Fibroblast of lung (primary cell): ENCODE measurements at regions not wholly inside any gene's neighbourhood (a gene's known extent, or its start where the extent isn't known, plus 50 kb on each side); places are given as distances from the start of the nearest gene placed in this dataset.

Experiments used
- EZH2 ChIP-seq: IDR thresholded peaks from 2 replicates; pipeline ENCODE4 v1.5.1; 2012; ENCODE audit warnings: low read length, control low read depth, mild to moderate bottlenecking; ENCODE audit errors: missing control alignments
- TF ChIP-seq, protein P1 (sequence below), 2 donors: IDR thresholded peaks in 1 of 2; conservative IDR thresholded peaks in 1 of 2; 1 replicate in 1 of 2; 2 replicates in 1 of 2; pipeline ENCODE4 v1.5.1; 2011 to 2012; ENCODE audit warnings: low read length in 2 of 2, control low read depth in 1 of 2, inconsistent platforms in 1 of 2, low read depth in 1 of 2, mild to moderate bottlenecking in 1 of 2

GRCh38 chr13:60679928-60680694 lies 283.1 kb downstream of the TDRD3 start:
- TF ChIP-seq EZH2: no peak
- TF ChIP-seq, protein P1, sequence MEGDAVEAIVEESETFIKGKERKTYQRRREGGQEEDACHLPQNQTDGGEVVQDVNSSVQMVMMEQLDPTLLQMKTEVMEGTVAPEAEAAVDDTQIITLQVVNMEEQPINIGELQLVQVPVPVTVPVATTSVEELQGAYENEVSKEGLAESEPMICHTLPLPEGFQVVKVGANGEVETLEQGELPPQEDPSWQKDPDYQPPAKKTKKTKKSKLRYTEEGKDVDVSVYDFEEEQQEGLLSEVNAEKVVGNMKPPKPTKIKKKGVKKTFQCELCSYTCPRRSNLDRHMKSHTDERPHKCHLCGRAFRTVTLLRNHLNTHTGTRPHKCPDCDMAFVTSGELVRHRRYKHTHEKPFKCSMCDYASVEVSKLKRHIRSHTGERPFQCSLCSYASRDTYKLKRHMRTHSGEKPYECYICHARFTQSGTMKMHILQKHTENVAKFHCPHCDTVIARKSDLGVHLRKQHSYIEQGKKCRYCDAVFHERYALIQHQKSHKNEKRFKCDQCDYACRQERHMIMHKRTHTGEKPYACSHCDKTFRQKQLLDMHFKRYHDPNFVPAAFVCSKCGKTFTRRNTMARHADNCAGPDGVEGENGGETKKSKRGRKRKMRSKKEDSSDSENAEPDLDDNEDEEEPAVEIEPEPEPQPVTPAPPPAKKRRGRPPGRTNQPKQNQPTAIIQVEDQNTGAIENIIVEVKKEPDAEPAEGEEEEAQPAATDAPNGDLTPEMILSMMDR (conservative IDR thresholded peaks at IDR 0.05 in 1 of 2, IDR thresholded peaks at IDR 0.05 in 1 of 2; ENCODE audit: low read depth in 1 of 2, low read length in 2 of 2): no peak
